Fibroblast of pulmonary artery (primary cell): ENCODE measurements at regions not wholly inside any gene's neighbourhood (a gene's known extent, or its start where the extent isn't known, plus 50 kb on each side); places are given as distances from the start of the nearest gene placed in this dataset.
"Not testable (repeated sequence)": the region's sequence is repeated elsewhere in the genome, so short reads cannot be mapped to it uniquely, and the experiment has no call there.

Experiments
- DNase-seq: peaks from one replicate; pipeline ENCODE4 v3.0.0-alpha.2; 2010; ENCODE audit warnings: low read depth
- H3K4me3 ChIP-seq: replicated peaks from 2 replicates; pipeline ENCODE4 v1.5.1; 2011; ENCODE audit warnings: low read depth, mild to moderate bottlenecking, control low read depth, low read length, moderate library complexity
- CTCF ChIP-seq: IDR thresholded peaks from 2 replicates; pipeline ENCODE4 v1.5.1; 2011; ENCODE audit warnings: mild to moderate bottlenecking, control low read depth, low read length, inconsistent platforms; ENCODE audit errors: missing control alignments

- TF ChIP-seq CTCF, result no peak
- no peak overlapping the region for H3K4me3 ChIP-seq
- no peak for DNase-seq
Observed at GRCh38 chr4:144411119-144411518, 234.8 kb upstream of the HHIP start.

- TF ChIP-seq CTCF, result no peak
- no peak for DNase-seq
- H3K4me3 ChIP-seq, result no peak overlapping the region
Observed at GRCh38 chr4:144411700-144412099, 234.3 kb upstream of the HHIP start.

GRCh38 chr4:144421056-144421455 is 224.9 kb upstream of the HHIP start:
- TF ChIP-seq CTCF, result no peak
- H3K4me3 ChIP-seq, result no peak overlapping the region
- DNase-seq, result no peak

- peak; percentile 39 for DNase-seq
- no peak for TF ChIP-seq CTCF
- H3K4me3 ChIP-seq, result no peak overlapping the region
Observed at GRCh38 chr4:144421839-144422565, 224.0 kb upstream of the HHIP start.

- no peak for TF ChIP-seq CTCF
- no peak overlapping the region for H3K4me3 ChIP-seq
- DNase-seq, result no peak
Observed at GRCh38 chr4:144423930-144424329, 222.0 kb upstream of the HHIP start.

GRCh38 chr4:144426023-144426422 is 219.9 kb upstream of the HHIP start:
- not testable (repeated sequence) for H3K4me3 ChIP-seq, DNase-seq

GRCh38 chr4:144442713-144443112 is 203.2 kb upstream of the HHIP start:
- no peak overlapping the region for H3K4me3 ChIP-seq
- TF ChIP-seq CTCF, result no peak
- DNase-seq, result no peak
